Omental fat pad (tissue), 3 donors: ENCODE measurements at regions not wholly inside any gene's neighbourhood (a gene's known extent, or its start where the extent isn't known, plus 50 kb on each side); places are given as distances from the start of the nearest gene placed in this dataset.

Source experiments
- ATAC-seq: fragments of 150-250 bp; one replicate; pipeline ENCODE4 v1.9.1; 2016; ENCODE audit warnings: mild to moderate bottlenecking, moderate library complexity; ENCODE audit not compliant: low FRiP score
- DNase-seq: peaks from one replicate; pipeline ENCODE4 v3.0.0-alpha.2; 2019; ENCODE audit warnings: low spot score
- CTCF ChIP-seq, 3 donors: fragments of 450-650 bp; IDR thresholded peaks; one replicate each; pipeline ENCODE4 v1.5.1; 2016 to 2017; ENCODE audit warnings: antibody characterized with exemption in 3 of 3, mild to moderate bottlenecking in 3 of 3, moderate library complexity in 2 of 3

GRCh38 chr7:46387646-46388045, 466.6 kb upstream of the IGFBP3 start:
- no peak for TF ChIP-seq CTCF (IDR thresholded peaks at IDR 0.05)
- no peak for ATAC-seq

DNA sequence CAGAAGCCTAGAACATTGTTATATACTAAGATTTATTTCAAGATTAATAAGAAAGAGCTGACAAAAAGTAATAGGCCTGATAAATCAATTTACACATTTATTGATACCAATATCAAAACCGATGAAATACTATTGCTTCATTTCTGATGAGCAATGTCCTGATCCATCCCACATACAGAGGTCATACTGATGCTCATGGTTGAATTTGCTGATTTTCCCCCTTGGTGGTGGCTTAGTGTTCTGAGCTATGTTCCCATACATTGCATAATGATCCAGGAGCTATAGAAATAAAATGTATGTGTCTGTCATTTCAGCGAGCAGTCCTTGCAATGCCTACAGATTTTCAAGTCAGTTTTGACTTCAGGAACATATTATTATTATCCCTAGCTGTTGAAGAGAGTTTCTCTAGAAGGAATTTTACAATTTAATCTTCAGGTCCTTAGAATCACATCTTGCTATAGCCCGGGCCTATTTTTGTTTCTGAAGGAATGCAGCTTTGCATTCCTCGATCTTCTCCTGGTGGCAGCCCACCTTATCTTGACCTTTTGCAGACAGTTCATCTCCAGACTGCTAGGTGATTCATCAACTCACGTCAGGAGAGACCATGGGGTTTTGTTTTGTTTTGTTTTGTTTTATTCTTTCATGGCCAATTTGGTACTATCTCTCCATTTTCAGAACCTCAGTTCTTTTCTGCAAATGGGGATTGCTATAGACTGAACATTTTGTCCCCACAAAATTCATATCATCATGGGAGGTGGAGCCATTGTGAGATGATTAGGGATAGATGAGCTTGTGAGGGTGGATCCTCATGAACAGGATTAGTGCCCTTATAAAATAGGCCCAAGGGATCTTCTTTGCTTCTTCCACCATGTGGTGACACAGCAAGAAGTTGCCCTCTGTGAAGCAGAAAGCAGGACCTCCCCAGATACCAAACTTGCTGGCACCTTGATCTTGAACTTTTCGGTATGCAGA, 465.6 kb upstream of the IGFBP3 start:
- ATAC-seq (no peak), DNase-seq (no peak)
- TF ChIP-seq CTCF (IDR thresholded peaks at IDR 0.05), result no peak

More at GRCh38 chr7:46387646-46388045, 466.6 kb upstream of the IGFBP3 start:
- no peak for DNase-seq

DNA sequence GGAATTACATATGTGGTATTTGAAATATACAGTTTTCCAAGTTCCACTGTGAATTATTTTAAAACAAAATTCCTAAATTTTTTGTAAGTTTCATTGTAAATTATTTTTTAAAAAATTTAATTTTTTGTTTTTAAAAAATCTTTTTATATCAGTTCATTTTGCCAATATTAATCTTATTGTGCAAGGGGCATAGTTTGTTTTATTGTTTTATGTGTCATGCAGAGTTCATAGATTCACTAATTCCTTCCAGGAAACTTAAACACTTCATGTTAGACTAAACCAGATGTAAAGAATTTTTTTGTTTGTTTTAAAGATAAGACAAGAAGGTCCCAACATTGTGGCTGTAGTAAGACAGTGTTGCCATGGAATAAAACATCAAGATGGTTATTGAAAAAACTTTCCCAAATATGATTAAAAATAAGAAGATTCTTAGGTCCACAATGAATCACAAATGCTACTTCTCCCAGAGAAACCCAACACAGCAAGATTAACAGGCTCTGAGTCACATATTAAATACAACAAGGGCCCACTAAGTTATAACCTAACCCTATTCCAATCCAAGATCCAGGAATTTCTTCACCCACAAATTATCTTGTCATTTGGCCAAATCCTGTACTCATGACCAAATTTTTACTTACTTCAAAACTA, 464.7 kb upstream of the IGFBP3 start:
- ATAC-seq (peak; percentile 78), DNase-seq (no peak)
- TF ChIP-seq CTCF (IDR thresholded peaks at IDR 0.05), result no peak

- no peak for DNase-seq
- TF ChIP-seq CTCF (IDR thresholded peaks at IDR 0.05), result no peak
- ATAC-seq, result no peak
These were observed 462.5 kb upstream of the IGFBP3 start for GRCh38 chr7:46383605-46384004.

DNA sequence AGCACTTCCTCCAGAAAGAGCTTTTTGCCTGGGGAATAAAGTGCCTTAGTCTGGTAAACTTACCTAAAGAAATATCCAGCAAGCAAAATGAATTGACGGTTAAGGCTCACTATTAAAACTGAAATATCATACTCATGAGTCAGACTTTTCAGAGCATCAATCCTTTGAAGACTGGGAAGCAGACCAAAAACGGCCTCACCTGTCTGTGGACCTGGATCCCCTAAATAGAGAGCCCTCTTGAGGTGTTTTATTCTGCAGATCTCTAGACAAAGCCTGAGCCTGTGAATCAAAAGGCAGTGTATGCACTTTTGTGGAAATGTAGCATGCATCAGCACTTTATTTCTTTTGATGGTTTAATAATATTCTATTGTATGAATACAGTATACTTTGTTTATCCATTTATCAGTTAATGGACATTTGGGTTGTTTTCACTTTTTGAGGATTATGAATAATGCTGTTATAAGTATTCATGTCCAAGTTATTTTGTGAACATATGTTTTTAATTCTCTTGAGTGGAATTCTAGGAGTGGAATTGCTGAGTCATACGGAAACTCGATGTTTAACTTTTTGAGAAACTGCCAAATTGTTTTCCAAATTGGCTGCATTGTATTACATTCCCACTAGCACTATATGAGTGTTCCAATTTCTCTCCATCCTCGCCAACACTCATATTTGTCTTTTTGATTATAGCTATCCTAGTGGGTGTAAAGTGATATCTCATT, 449.0 kb upstream of the IGFBP3 start:
- ATAC-seq (peak; percentile 44), DNase-seq (no peak)
- no peak for TF ChIP-seq CTCF (IDR thresholded peaks at IDR 0.05)

- DNase-seq (no peak), ATAC-seq (no peak)
- TF ChIP-seq CTCF (IDR thresholded peaks at IDR 0.05), result no peak
These were observed 447.8 kb upstream of the IGFBP3 start for GRCh38 chr7:46368871-46369270.
